Gastroesophageal sphincter (tissue), 4 donors: ENCODE measurements at regions not wholly inside any gene's neighbourhood (a gene's known extent, or its start where the extent isn't known, plus 50 kb on each side); places are given as distances from the start of the nearest gene placed in this dataset.

Experiments
- ATAC-seq: fragments of 150-250 bp; one replicate; pipeline ENCODE4 v1.9.1; 2016; ENCODE audit warnings: mild to moderate bottlenecking, moderate library complexity
- H3K27ac ChIP-seq, 4 donors: fragments of 200-600 bp; sonication (generic) in 3 of 4; 1 replicate in 3 of 4; 2 replicates in 1 of 4; pipeline ENCODE4 v1.5.1; 2016 to 2019
- H3K27me3 ChIP-seq: fragments of 200-600 bp; sonication (generic); one replicate; pipeline ENCODE4 v1.5.1; 2019
- H3K36me3 ChIP-seq, 2 donors: fragments of 200-600 bp; sonication (generic); one replicate each; pipeline ENCODE4 v1.5.1; 2019; ENCODE audit warnings: control low read depth in 1 of 2
- H3K4me1 ChIP-seq, 3 donors: fragments of 200-600 bp; sonication (generic); 1 replicate in 2 of 3; 2 replicates in 1 of 3; pipeline ENCODE4 v1.5.1; 2016 to 2019; ENCODE audit warnings: control low read depth in 2 of 3
- H3K4me3 ChIP-seq, 2 donors: fragments of 200-600 bp; sonication (generic); one replicate each; pipeline ENCODE4 v1.5.1; 2019; ENCODE audit warnings: mild to moderate bottlenecking in 1 of 2, moderate library complexity in 1 of 2
- H3K9me3 ChIP-seq, 3 donors: fragments of 200-600 bp; sonication (generic); one replicate each; pipeline ENCODE4 v1.5.1; 2017 to 2019; ENCODE audit warnings: control low read depth in 2 of 3
- EP300 ChIP-seq: sonication (generic); formaldehyde crosslinking; IDR thresholded peaks from one replicate; pipeline ENCODE4 v1.6.1; 2017; ENCODE audit warnings: antibody characterized with exemption, mild to moderate bottlenecking
- POLR2A ChIP-seq, 2 donors: fragments of 450-650 bp; IDR thresholded peaks; one replicate each; pipeline ENCODE4 v1.6.1; 2017; ENCODE audit warnings: antibody characterized with exemption in 2 of 2, mild to moderate bottlenecking in 2 of 2, moderate library complexity in 1 of 2
- POLR2AphosphoS5 ChIP-seq: sonication (generic); formaldehyde crosslinking; IDR thresholded peaks from one replicate; pipeline ENCODE4 v1.6.1; 2017; ENCODE audit warnings: antibody characterized with exemption
- WGBS, 2 donors: methylation state at CpG; one replicate each; pipeline ENCODE4 v1.1.5; 2018; ENCODE audit warnings: low coverage in 1 of 2; 5-methylcytosine and 5-hydroxymethylcytosine counted together
- TF ChIP-seq, protein P1 (sequence below), 4 experiments: fragments of 200-600 bp in 2 of 4; fragments of 450-650 bp in 2 of 4; sonication (generic) in 1 of 4; IDR thresholded peaks; one replicate each; pipeline ENCODE4 v1.5.1; 2017 to 2019; ENCODE audit warnings: antibody characterized with exemption in 4 of 4, mild to moderate bottlenecking in 2 of 4, moderate library complexity in 2 of 4

DNA sequence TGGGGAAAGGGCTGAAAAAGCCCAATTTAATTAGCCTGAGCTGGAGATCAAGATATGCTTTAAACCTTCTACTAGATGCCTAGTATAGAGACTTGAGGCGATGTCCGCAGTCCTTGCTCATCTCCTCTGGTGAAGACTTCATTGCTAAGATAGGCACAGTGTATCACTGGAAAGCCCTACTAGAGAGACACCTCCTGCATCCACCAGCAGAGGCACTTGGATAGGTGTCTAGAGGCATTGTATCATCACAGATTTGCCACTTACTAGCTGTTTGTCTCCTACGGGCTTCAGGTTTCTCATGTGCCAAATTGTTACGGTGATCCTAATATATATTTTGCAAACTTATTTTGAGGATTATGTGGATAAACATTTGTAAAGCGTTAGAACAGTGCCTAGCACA, 1048.5 kb downstream of the GALC start:
- Histone ChIP-seq H3K4me1 (no peaks in the 10 kb centered on the region), H3K27me3 (no peaks in the 10 kb centered on the region), H3K27ac (no peak overlapping the region), H3K9me3 (no peaks in the 10 kb centered on the region), H3K36me3 (no peaks in the 10 kb centered on the region), H3K4me3 (no peak overlapping the region)
- ATAC-seq: no peak
- no peak for TF ChIP-seq POLR2A (IDR thresholded peaks at IDR 0.05)
- TF ChIP-seq POLR2AphosphoS5: no peak
- TF ChIP-seq EP300: no peak
- TF ChIP-seq, protein P1, sequence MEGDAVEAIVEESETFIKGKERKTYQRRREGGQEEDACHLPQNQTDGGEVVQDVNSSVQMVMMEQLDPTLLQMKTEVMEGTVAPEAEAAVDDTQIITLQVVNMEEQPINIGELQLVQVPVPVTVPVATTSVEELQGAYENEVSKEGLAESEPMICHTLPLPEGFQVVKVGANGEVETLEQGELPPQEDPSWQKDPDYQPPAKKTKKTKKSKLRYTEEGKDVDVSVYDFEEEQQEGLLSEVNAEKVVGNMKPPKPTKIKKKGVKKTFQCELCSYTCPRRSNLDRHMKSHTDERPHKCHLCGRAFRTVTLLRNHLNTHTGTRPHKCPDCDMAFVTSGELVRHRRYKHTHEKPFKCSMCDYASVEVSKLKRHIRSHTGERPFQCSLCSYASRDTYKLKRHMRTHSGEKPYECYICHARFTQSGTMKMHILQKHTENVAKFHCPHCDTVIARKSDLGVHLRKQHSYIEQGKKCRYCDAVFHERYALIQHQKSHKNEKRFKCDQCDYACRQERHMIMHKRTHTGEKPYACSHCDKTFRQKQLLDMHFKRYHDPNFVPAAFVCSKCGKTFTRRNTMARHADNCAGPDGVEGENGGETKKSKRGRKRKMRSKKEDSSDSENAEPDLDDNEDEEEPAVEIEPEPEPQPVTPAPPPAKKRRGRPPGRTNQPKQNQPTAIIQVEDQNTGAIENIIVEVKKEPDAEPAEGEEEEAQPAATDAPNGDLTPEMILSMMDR (IDR thresholded peaks at IDR 0.05): no peak
- 84 to 97% methylated on average over 4 to 5 of the region's 5 CpGs for WGBS, 2 donors

DNA sequence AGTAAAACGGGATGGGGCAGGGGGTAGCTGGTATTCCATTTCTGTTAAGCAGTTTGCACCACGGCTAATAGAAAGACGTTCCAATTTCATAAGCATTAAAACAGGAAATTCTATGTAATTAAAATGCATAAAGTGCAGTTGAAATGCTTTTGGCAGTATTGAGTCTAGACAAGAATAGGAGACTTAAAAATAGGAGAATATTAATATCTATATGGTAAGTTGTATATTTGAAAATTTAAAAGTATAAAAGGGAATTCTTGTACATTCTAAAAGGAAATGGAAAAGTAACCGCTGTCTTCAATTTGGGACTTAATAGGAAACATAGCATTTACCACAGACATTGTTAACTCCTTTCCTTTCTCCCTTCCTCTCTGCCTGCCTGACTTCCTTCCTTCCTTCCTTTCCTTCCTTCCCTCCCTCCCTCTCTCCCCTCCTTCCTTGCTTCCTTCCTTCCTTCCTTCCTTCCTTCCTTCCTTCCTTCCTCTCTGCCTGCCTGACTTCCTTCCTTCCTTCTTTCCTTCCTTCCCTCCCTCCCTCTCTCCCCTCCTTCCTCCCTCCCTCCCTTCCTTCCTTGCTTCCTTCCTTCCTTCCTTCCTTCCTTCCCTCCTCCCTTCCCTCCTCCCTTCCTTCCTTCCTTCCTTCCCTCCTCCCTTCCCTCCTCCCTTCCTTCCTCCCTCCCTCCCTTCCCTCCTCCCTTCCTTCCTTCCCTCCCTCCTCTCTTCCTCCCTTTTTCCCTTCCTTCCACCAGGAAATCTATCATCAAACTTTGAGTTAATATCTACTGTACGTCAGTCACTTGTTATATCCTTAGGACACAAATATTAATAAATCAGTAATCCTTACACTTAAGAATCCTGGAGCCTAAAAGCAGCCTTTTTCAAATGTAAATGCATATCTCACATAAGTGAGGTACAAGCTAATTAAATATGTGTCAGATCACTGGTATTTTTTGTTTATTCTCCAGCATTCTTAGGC, 1049.3 kb downstream of the GALC start:
- no peaks in the 10 kb centered on the region for H3K4me1 ChIP-seq
- no peaks in the 10 kb centered on the region for H3K36me3 ChIP-seq
- no peak overlapping the region for H3K4me3 ChIP-seq
- H3K27me3 ChIP-seq: no peaks in the 10 kb centered on the region
- no peak overlapping the region for H3K27ac ChIP-seq
- ATAC-seq: no peak
- 79 to 93% methylated on average over 5 of the region's 5 CpGs for WGBS, 2 donors
- H3K9me3 ChIP-seq: no peaks in the 10 kb centered on the region
- TF ChIP-seq POLR2AphosphoS5 (no peak), EP300 (no peak), POLR2A (IDR thresholded peaks at IDR 0.05) (no peak)
- TF ChIP-seq, protein P1 (IDR thresholded peaks at IDR 0.05): no peak

DNA sequence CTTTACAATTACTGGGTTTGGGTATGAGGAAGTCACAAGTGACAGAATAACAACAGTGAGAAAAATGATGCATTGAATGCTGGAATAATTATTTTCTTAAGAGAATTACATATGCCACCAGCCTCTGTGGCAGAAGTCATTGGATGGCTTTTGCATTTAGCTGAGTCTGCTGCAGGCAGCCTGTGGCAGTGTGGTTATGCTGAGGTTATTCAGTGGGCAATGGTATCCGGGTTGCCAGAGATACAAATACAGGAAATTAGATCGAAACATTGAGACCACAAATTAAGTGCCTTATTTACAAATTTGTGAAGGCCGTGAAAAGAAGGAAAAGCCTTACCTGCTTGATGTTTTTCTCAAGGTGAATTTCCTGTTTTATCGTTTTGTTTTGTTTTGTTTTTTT, 1050.0 kb downstream of the GALC start:
- Histone ChIP-seq H3K4me1 (no peaks in the 10 kb centered on the region), H3K36me3 (no peaks in the 10 kb centered on the region), H3K4me3 (no peak overlapping the region), H3K27me3 (no peaks in the 10 kb centered on the region), H3K9me3 (no peaks in the 10 kb centered on the region), H3K27ac (no peak overlapping the region)
- TF ChIP-seq, protein P1 (IDR thresholded peaks at IDR 0.05): no peak
- no peak for TF ChIP-seq EP300
- no peak for TF ChIP-seq POLR2AphosphoS5
- no peak for TF ChIP-seq POLR2A (IDR thresholded peaks at IDR 0.05)
- no peak for ATAC-seq
- 92 to 95% methylated on average over 3 to 4 of the region's 4 CpGs for WGBS, 2 donors

DNA sequence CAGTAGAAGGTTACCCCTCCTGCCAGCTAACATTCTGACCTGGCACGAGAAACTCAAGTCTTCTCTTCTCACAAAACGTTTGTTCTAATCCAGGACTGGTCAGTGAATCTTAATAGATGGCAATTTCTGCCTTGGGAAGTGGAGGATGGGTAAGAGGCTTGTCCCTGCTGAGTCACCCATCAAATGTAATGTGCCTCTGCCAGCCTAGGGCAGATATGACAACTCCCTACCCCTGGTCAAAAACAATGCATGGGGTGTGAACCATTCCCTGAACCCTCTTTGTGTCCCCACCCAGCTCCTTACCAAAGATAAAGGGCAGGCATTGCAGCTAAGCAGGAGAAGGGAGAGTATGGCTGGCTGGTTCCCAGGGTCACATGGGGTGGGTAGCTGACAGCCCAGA, 1052.9 kb downstream of the GALC start:
- H3K9me3 ChIP-seq: no peaks in the 10 kb centered on the region
- H3K4me1 ChIP-seq: no peaks in the 10 kb centered on the region
- H3K36me3 ChIP-seq: no peaks in the 10 kb centered on the region
- 52 to 56% methylated on average over 2 of the region's 2 CpGs for WGBS, 2 donors
- ATAC-seq: no peak
- H3K27ac ChIP-seq: no peak overlapping the region
- H3K4me3 ChIP-seq: no peak overlapping the region
- no peak for TF ChIP-seq POLR2AphosphoS5
- no peak for TF ChIP-seq POLR2A (IDR thresholded peaks at IDR 0.05)
- TF ChIP-seq, protein P1 (IDR thresholded peaks at IDR 0.05): no peak
- no peak for TF ChIP-seq EP300
- no peaks in the 10 kb centered on the region for H3K27me3 ChIP-seq

DNA sequence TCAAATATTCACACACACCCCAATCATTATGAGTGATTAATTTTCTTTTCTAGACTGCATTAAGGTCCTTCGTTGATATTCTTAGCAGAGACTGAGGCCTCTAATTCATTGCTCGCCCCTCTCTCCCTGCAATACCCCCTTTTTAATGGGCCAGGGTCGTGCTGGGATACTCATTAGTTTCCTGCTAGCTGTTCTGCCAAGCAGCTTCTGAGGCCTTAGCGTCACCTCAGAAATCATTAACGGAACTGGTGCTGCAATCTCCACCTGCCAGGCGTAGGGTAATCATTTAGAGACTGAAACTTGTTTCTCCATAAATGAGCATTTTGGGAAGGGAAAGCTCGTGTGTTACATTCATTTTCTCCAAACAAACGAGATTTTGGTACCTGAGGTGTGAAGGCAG, 1054.7 kb downstream of the GALC start:
- H3K27ac ChIP-seq: no peak overlapping the region
- no peak for ATAC-seq
- no peaks in the 10 kb centered on the region for H3K9me3 ChIP-seq
- TF ChIP-seq POLR2A (IDR thresholded peaks at IDR 0.05) (no peak), EP300 (no peak), POLR2AphosphoS5 (no peak)
- TF ChIP-seq, protein P1 (IDR thresholded peaks at IDR 0.05): no peak
- no peaks in the 10 kb centered on the region for H3K36me3 ChIP-seq
- 72 to 75% methylated on average over 3 to 8 of the region's 8 CpGs for WGBS, 2 donors
- H3K27me3 ChIP-seq: no peaks in the 10 kb centered on the region
- H3K4me3 ChIP-seq: no peak overlapping the region
- no peaks in the 10 kb centered on the region for H3K4me1 ChIP-seq
